GM18505 (cell line): ENCODE measurements at regions not wholly inside any gene's neighbourhood (a gene's known extent, or its start where the extent isn't known, plus 50 kb on each side); places are given as distances from the start of the nearest gene placed in this dataset.

Experiments
- ATAC-seq: cut with Tn5 transposase; IDR thresholded peaks from one replicate; pipeline ENCODE4 v1.9.1; 2021; ENCODE audit not compliant: unreplicated experiment
- POLR2A ChIP-seq: IDR thresholded peaks from 4 replicates; pipeline ENCODE4 v1.6.1; 2011; ENCODE audit warnings: borderline replicate concordance; ENCODE audit not compliant: insufficient read depth, insufficient read length; ENCODE audit errors: extremely low read depth

GRCh38 chr3:147007736-147008245 lies 398.6 kb downstream of the ZIC4 start:
- no peak for ATAC-seq
- TF ChIP-seq POLR2A = no peak

DNA sequence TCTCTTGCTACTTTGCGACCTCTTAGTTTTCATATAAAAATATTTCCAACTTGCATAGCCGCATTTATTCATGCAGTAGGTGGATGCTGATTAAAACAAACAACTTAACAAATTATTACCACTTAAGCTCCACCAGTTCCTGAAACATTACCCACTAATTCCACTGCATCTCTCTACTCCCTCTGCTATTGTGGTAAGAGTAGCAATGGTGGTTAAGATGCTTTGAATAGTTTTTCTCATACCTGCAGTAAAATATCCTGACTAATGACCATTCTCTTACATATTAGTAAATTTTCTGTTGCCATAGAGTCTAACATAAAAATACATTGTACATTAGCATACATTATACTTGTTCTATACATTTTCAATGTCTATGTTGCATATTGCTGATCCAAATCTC lies 397.6 kb upstream of the PLSCR5 start:
- no peak for TF ChIP-seq POLR2A
- no peak for ATAC-seq

GRCh38 chr3:147000274-147000673 lies 395.1 kb upstream of the PLSCR5 start:
- TF ChIP-seq POLR2A = no peak
- ATAC-seq = no peak

DNA sequence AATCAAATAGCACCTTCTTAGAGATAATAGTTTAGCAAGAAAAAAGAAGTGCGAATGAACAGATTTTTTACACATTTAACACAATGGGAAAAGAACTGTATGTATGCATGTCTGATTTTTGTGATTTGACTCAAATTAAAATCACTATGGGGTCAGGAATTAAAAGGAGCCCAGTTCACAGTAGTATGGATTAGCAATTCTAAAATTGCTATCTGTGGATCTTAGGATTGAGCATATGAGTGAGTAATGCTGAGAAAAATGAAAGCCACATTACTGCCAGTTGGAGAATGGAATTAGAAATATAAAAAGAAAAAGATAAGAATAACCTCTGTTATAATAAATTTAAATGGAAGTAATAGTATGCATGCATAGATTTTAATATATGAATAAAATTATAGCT lies 386.8 kb upstream of the PLSCR5 start:
- ATAC-seq = no peak
- TF ChIP-seq POLR2A = no peak

DNA sequence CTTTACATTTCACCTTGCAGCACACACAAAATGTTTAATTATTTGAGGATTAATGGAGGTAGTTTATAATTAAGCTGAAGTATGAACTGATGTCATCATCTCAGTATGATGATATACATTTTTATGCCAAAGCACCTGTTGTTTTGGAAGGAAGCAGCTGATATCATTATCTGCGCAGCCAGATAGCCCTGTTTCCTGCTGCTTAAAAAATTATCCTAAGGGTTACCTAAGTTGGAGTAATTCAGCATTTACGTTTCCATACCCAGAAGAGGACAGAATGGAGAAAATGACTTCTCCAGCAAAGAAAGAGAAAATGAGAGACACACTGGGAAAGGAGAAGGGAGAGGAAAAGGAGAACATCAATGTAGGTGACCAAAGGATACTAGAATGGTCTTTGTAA lies 370.3 kb upstream of the PLSCR5 start:
- ATAC-seq = no peak
- TF ChIP-seq POLR2A = no peak

DNA sequence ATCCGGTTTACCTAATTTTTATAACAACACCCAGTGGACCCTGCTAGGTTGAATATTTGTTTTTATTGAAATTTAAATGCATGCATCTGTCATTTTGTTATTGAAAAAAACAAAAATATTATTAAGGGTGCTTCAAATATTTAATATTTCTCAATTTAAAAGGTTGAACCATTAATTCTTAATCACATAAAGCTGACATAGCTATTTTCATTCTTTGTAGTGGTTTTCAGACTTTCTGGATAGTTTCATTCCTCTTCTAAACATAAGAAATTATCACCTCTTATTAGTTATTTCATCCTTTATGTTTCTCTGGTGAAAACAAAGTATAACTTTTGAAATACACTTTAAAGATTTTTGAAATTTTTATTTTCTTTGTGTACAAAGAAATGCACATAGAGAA lies 369.9 kb upstream of the PLSCR5 start:
- no peak for ATAC-seq

DNA sequence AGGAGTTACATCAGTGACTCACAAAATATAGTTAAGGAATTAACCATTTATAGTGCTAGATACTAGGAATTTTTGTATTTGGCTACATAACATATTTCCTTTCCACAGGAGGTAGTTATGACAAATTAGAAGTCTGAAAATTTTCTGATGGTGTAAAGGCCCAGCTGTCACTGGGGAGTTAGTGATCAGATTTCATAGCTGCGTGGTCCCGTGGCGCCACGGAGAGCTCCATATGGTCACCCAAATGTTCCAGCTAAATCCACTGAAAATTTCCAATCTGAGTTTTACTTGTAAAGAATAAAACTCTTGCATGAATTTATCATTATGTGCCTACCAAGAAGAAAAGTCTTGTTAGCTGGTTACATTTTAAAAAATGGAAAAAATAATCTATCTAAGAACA lies 368.9 kb upstream of the PLSCR5 start:
- no peak for ATAC-seq
- TF ChIP-seq POLR2A = no peak

More for the DNA sequence above, 369.9 kb upstream of the PLSCR5 start:
- no peak for TF ChIP-seq POLR2A

DNA sequence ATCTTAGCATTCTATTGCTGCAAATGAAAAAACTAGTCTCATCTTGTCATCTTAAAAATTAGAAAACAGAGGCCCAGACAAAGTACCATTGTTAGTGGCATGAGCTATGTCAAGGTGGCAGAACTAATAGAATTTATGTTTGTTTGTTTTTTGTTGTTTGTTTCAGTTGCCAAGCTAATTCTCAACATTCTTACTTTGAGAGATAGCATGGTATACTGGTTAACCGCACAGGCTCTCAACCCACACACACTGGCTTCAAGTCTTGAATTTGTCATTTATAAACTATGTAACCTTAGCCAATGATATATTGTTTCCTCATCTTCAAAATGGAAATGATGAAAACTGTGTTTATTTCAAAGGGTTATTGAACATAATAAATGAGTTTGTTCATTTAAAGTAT lies 367.6 kb upstream of the PLSCR5 start:
- ATAC-seq = no peak
- TF ChIP-seq POLR2A = no peak

DNA sequence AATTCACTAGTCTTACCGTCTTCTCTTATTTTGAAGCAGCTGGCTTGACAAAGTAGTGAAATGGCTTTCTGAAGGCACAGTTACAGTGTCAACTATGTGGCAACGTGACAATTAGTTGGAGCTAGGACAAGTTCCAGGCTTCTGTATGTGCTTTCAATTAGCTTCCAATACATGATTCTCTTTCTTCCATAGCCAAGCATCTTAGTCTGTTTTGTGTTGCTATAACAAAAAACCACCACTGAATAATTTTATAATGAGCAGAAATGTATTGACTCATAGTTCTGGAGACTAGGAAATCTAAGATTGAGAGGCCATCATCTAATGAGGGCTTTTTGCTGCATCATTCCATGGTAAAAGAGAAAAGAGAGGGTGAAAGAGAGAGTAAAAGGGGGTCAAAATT lies 365.1 kb upstream of the PLSCR5 start:
- ATAC-seq = no peak
- no peak for TF ChIP-seq POLR2A

DNA sequence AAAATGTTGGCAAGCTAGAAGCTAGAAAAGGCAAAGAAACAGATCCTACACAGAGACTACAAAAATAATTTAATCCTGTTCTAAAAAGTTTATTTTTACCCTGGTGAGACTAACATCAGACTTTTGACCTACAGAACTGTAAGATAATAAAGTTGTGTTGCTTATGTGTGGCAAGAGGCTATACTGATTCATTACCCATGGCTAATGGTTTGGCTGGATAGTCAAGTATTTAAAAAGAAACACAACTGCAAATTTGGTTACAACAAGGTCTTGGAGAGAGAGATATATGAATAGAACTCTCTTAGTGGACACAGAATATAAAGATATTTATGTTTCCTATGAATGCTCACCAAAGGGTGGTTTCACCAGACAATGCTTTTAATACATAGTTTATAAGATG lies 364.2 kb upstream of the PLSCR5 start:
- TF ChIP-seq POLR2A = no peak
- no peak for ATAC-seq

DNA sequence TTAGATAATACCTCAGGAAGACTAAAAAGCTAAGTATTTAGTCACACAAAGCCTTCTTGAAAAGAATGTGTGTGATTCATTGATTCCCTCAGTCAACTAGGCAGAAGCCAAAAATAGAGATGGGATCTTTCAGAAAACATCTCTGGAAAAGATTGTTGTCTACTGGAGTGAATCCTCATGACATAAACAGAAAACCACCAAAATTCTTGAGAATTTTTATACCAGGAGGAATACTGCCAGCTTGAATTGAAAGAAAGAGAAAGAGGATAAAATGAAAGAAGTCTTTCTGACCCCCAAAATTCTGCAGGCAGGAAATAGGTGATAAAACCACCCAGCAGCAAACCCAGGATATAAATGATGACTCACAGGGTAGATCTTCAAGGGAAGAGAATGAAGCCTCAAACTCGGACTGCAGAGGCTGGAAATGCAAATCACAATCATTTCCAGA lies 363.1 kb upstream of the PLSCR5 start:
- no peak for TF ChIP-seq POLR2A
- ATAC-seq = no peak

GRCh38 chr3:146967783-146968182 lies 362.6 kb upstream of the PLSCR5 start:
- TF ChIP-seq POLR2A = no peak
- ATAC-seq = no peak

- no peak for ATAC-seq
- TF ChIP-seq POLR2A = no peak
Observed at GRCh38 chr3:146966124-146966523, 361.0 kb upstream of the PLSCR5 start.

- no peak for TF ChIP-seq POLR2A
Observed at GRCh38 chr3:146953511-146953981, 348.4 kb upstream of the PLSCR5 start.

DNA sequence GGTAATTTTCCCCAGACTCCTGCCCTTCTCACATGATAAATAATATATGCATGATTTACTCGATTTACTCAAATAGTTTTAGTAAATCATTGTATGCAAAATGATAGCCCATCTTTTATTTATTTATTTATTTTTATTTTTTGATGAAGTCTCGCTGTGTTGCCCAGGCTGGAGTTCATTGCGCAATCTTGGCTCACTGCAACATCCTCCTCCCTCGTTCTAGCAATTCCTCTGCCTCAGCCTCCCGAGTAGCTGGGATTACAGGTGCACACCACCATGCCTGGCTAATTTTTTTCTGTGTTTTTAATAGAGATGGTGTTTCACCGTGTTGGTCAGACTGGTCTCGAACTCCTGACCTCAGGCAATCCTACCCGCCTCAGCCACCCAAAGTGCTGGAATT lies 343.8 kb upstream of the PLSCR5 start:
- TF ChIP-seq POLR2A = no peak
- ATAC-seq = no peak

More at GRCh38 chr3:146953511-146953981, 348.4 kb upstream of the PLSCR5 start:
- ATAC-seq = no peak

GRCh38 chr3:146948186-146948585 lies 343.0 kb upstream of the PLSCR5 start:
- no peak for ATAC-seq
- no peak for TF ChIP-seq POLR2A

DNA sequence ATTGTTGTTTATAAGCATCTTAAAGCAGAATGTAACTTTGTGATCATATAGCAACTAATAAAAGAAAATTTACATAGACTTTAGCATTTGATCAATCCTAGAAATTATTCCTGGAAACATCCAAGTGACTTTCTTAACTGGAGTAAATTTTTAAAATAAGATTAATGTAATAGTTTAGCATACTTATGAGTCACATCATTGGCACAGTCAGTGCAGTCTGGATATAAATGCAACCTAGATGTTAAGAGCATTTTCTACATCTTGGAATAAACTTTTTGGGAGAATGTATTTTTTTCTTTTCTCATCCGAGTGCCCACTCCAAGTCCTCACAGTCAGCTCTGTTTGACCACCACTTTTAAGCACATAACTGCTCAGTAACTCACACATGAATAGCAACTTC lies 324.6 kb upstream of the PLSCR5 start:
- TF ChIP-seq POLR2A = no peak
- ATAC-seq = no peak
